ENCODE measurements at regions not wholly inside any gene's neighbourhood (a gene's known extent, or its start where the extent isn't known, plus 50 kb on each side); places are given as distances from the start of the nearest gene placed in this dataset.

DNA sequence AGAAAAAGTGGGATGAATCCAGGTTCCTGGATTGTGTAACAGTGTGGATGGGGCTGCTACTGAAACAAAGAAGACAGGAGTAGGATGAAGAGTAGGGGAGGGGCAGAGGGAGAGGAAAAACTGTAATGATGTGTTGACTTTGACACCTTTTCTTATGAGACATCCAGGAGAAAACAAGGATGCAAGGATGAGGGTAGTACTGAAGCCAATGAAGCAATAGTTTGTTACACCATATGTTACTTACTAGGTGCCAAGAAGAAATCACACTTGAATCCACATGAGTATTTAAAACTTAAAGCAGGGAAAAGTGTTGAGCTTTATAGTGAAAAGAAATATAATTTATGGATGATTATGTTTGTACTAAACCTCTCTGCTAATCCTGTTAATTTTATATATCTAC lies 420.6 kb downstream of the ARL4A start:
- no peak overlapping the region for H3K4me3 ChIP-seq (replicated peaks; ENCODE audit: insufficient read depth, low read length)
- H3K27ac ChIP-seq (replicated peaks), result no peak overlapping the region
- DNase-seq (ENCODE audit: low read depth in 1 of 2, low spot score in 1 of 2), result no peak
- no peaks in the 10 kb centered on the region for H3K27me3 ChIP-seq (ENCODE audit: insufficient read depth, poor library complexity, severe bottlenecking)
- TF ChIP-seq SPI1 (IDR thresholded peaks at IDR 0.05; ENCODE audit: borderline replicate concordance, low read depth) (no peak), POLR2AphosphoS5 (IDR thresholded peaks at IDR 0.05; ENCODE audit: low read depth) (no peak), GABPA (IDR thresholded peaks at IDR 0.05; ENCODE audit: low read depth) (no peak)
- TF ChIP-seq, protein P1, sequence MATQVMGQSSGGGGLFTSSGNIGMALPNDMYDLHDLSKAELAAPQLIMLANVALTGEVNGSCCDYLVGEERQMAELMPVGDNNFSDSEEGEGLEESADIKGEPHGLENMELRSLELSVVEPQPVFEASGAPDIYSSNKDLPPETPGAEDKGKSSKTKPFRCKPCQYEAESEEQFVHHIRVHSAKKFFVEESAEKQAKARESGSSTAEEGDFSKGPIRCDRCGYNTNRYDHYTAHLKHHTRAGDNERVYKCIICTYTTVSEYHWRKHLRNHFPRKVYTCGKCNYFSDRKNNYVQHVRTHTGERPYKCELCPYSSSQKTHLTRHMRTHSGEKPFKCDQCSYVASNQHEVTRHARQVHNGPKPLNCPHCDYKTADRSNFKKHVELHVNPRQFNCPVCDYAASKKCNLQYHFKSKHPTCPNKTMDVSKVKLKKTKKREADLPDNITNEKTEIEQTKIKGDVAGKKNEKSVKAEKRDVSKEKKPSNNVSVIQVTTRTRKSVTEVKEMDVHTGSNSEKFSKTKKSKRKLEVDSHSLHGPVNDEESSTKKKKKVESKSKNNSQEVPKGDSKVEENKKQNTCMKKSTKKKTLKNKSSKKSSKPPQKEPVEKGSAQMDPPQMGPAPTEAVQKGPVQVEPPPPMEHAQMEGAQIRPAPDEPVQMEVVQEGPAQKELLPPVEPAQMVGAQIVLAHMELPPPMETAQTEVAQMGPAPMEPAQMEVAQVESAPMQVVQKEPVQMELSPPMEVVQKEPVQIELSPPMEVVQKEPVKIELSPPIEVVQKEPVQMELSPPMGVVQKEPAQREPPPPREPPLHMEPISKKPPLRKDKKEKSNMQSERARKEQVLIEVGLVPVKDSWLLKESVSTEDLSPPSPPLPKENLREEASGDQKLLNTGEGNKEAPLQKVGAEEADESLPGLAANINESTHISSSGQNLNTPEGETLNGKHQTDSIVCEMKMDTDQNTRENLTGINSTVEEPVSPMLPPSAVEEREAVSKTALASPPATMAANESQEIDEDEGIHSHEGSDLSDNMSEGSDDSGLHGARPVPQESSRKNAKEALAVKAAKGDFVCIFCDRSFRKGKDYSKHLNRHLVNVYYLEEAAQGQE (IDR thresholded peaks at IDR 0.05; ENCODE audit: insufficient replicate concordance, low read depth), result no peak
- TF ChIP-seq, protein P2, sequence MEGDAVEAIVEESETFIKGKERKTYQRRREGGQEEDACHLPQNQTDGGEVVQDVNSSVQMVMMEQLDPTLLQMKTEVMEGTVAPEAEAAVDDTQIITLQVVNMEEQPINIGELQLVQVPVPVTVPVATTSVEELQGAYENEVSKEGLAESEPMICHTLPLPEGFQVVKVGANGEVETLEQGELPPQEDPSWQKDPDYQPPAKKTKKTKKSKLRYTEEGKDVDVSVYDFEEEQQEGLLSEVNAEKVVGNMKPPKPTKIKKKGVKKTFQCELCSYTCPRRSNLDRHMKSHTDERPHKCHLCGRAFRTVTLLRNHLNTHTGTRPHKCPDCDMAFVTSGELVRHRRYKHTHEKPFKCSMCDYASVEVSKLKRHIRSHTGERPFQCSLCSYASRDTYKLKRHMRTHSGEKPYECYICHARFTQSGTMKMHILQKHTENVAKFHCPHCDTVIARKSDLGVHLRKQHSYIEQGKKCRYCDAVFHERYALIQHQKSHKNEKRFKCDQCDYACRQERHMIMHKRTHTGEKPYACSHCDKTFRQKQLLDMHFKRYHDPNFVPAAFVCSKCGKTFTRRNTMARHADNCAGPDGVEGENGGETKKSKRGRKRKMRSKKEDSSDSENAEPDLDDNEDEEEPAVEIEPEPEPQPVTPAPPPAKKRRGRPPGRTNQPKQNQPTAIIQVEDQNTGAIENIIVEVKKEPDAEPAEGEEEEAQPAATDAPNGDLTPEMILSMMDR (IDR thresholded peaks at IDR 0.05; ENCODE audit: insufficient read depth, low read length), result no peak

DNA sequence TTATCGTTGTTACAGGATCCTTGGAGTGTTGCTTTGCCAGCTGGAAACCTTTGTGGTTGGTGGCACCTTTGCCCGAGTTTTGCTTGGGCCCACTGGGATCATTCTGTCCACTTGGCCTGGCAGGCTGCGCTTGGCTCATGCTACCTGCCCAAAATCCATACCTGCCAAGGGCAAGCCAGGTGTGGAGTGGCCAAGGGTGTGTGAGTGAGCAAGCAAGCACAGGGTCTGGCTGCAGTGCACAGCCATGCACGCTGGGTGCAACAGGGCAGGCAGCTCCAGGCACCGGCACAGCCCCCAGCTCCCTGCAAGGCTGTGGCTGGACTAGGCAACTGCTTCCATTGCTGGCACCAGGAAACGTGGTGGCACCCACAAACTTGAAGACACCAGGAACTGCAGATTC lies 421.8 kb downstream of the ARL4A start:
- TF ChIP-seq SPI1 (IDR thresholded peaks at IDR 0.05; ENCODE audit: borderline replicate concordance, low read depth) (no peak), GABPA (IDR thresholded peaks at IDR 0.05; ENCODE audit: low read depth) (no peak), POLR2AphosphoS5 (IDR thresholded peaks at IDR 0.05; ENCODE audit: low read depth) (no peak)
- TF ChIP-seq, protein P1 (IDR thresholded peaks at IDR 0.05; ENCODE audit: insufficient replicate concordance, low read depth), result no peak
- TF ChIP-seq, protein P2 (IDR thresholded peaks at IDR 0.05; ENCODE audit: insufficient read depth, low read length), result no peak
- H3K27me3 ChIP-seq (ENCODE audit: insufficient read depth, poor library complexity, severe bottlenecking), result no peaks in the 10 kb centered on the region
- no peak overlapping the region for H3K27ac ChIP-seq (replicated peaks)
- no peak overlapping the region for H3K4me3 ChIP-seq (replicated peaks; ENCODE audit: insufficient read depth, low read length)
- DNase-seq (ENCODE audit: low read depth in 1 of 2, low spot score in 1 of 2), result no peak

DNA sequence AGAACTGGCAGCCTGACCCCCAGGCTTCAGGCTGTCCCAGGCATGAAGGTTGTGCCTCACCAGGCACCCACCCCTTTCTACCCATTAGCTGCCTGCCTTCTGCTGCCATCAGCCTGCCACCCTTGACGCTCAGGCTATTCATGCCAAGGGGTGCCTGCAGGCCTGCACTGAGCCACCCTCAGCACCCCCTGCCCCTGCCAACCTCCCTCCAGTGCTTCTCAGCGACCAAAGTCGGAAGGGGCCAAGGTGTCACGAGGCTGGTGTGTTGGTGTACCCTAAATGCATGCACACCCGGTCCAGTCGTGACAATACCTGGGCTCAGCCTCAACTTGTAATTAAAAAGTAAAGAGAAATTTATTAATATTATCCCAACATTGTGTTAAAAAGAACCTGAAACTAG lies 422.7 kb downstream of the ARL4A start:
- no peak overlapping the region for H3K4me3 ChIP-seq (replicated peaks; ENCODE audit: insufficient read depth, low read length)
- TF ChIP-seq GABPA (IDR thresholded peaks at IDR 0.05; ENCODE audit: low read depth) (no peak), SPI1 (IDR thresholded peaks at IDR 0.05; ENCODE audit: borderline replicate concordance, low read depth) (no peak), POLR2AphosphoS5 (IDR thresholded peaks at IDR 0.05; ENCODE audit: low read depth) (no peak)
- TF ChIP-seq, protein P1 (IDR thresholded peaks at IDR 0.05; ENCODE audit: insufficient replicate concordance, low read depth), result no peak
- TF ChIP-seq, protein P2 (IDR thresholded peaks at IDR 0.05; ENCODE audit: insufficient read depth, low read length), result no peak
- no peaks in the 10 kb centered on the region for H3K27me3 ChIP-seq (ENCODE audit: insufficient read depth, poor library complexity, severe bottlenecking)
- DNase-seq (ENCODE audit: low read depth in 1 of 2, low spot score in 1 of 2), result no peak
- H3K27ac ChIP-seq (replicated peaks), result no peak overlapping the region
